HEK293T (cell line): ENCODE measurements at regions not wholly inside any gene's neighbourhood (a gene's known extent, or its start where the extent isn't known, plus 50 kb on each side); places are given as distances from the start of the nearest gene placed in this dataset.

Experiments used
- CTCF ChIA-PET: fragments of 350-600 bp; formaldehyde crosslinking; extraction: SDS; loops from one replicate; lab custom pipeline; 2021; ENCODE audit warnings: antibody characterized with exemption, inconsistent platforms; lab: Yijun Ruan, JAX
- POLR2A ChIA-PET: fragments of 350-600 bp; formaldehyde crosslinking; extraction: SDS; loops from one replicate; lab custom pipeline; 2020; ENCODE audit warnings: antibody characterized with exemption, inconsistent platforms; lab: Yijun Ruan, JAX
- DNase-seq: peaks from one replicate; pipeline ENCODE4 v3.0.0; 2012; ENCODE audit warnings: mixed read lengths; ENCODE audit errors: extremely low spot score
- ARNT ChIP-seq: fragments of 450-650 bp; IDR thresholded peaks from 2 replicates; pipeline ENCODE4 v1.6.1; 2017; ENCODE audit warnings: mild to moderate bottlenecking
- BHLHE40 ChIP-seq: fragments of 450-650 bp; IDR thresholded peaks from 2 replicates; pipeline ENCODE4 v1.6.1; 2016; ENCODE audit warnings: mild to moderate bottlenecking, moderate library complexity, borderline replicate concordance
- CTBP1 ChIP-seq: fragments of 450-650 bp; IDR thresholded peaks from 2 replicates; pipeline ENCODE4 v1.6.1; 2016; ENCODE audit warnings: borderline replicate concordance
- ELF4 ChIP-seq: fragments of 450-650 bp; IDR thresholded peaks from 2 replicates; pipeline ENCODE4 v1.6.1; 2017; ENCODE audit warnings: antibody characterized with exemption
- FOXA1 ChIP-seq: fragments of 450-650 bp; IDR thresholded peaks from 2 replicates; pipeline ENCODE4 v1.6.1; 2016; ENCODE audit warnings: mild to moderate bottlenecking
- FOXK2 ChIP-seq: fragments of 450-650 bp; IDR thresholded peaks from 2 replicates; pipeline ENCODE4 v1.6.1; 2016; ENCODE audit warnings: mild to moderate bottlenecking
- FOXM1 ChIP-seq: fragments of 450-650 bp; IDR thresholded peaks from 2 replicates; pipeline ENCODE4 v1.6.1; 2017; ENCODE audit warnings: mild to moderate bottlenecking, borderline replicate concordance
- HDGF ChIP-seq: fragments of 450-650 bp; IDR thresholded peaks from 2 replicates; pipeline ENCODE4 v1.6.1; 2017; ENCODE audit warnings: antibody characterized with exemption, borderline replicate concordance
- L3MBTL2 ChIP-seq: fragments of 450-650 bp; conservative IDR thresholded peaks from 2 replicates; pipeline ENCODE4 v1.6.1; 2016; ENCODE audit warnings: mild to moderate bottlenecking
- LEF1 ChIP-seq: fragments of 450-650 bp; IDR thresholded peaks from 2 replicates; pipeline ENCODE4 v1.6.1; 2017; ENCODE audit warnings: mild to moderate bottlenecking, borderline replicate concordance
- NFRKB ChIP-seq: fragments of 450-650 bp; IDR thresholded peaks from 2 replicates; pipeline ENCODE4 v1.6.1; 2016; ENCODE audit warnings: mild to moderate bottlenecking, moderate library complexity
- SP1 ChIP-seq: fragments of 450-650 bp; IDR thresholded peaks from 2 replicates; pipeline ENCODE4 v1.6.1; 2017
- SUZ12 ChIP-seq: fragments of 450-650 bp; IDR thresholded peaks from 2 replicates; pipeline ENCODE4 v1.6.1; 2016; ENCODE audit warnings: mild to moderate bottlenecking
- TARDBP ChIP-seq: fragments of 450-650 bp; IDR thresholded peaks from 2 replicates; pipeline ENCODE4 v1.6.1; 2016
- ZNF384 ChIP-seq: fragments of 450-650 bp; IDR thresholded peaks from 2 replicates; pipeline ENCODE4 v1.6.1; 2016
- TF ChIP-seq, protein P1 (sequence below): fragments of 450-650 bp; IDR thresholded peaks from 2 replicates; pipeline ENCODE4 v1.6.1; 2016

DNA sequence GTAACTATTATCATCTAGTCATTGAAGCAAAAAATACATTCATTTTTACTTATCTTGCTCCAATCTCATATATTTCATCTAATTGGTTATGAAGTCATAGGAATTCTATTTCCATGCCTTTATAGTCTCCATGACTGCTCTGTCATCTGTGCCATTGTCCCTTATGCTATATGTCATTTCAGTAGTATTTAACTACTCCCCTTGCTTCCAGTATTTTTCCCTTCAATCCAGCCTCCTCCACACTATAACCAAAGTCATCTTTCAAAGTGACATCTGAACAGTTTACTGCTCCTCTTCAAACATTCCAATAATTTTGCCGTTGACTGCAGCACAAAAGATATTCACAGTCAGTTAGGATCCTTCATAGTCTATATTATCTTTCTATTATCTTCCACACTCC is 216.6 kb upstream of the HS3ST5 start:
- ChIA-PET CTCF (no interaction called here), POLR2A (no interaction called here)
- DNase-seq = no peak

DNA sequence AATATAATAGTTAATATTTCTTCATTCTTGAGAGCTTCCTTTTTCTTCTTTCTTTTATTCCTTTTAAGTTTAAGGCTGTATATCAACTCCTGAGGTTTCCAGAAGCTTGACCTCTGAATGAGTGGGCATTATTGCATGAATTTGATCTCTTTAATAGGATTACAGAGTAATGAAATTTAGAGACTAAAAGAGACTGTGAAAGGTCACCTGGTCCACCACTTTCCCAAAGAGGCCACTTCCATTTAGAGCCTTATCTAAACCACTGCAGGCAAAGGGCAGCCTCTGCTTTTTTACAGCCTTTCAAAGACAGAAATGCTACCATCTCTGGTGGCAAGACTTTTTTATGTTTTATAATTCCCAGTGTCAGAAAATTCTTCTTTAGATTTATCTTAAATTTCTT is 215.3 kb upstream of the HS3ST5 start:
- CTCF ChIA-PET = no interaction called here
- no peak for DNase-seq
- TF ChIP-seq NFRKB (no peak), SP1 (no peak), FOXA1 (no peak), FOXK2 (no peak), FOXM1 (no peak), ELF4 (no peak), SUZ12 (no peak), ZNF384 (no peak), BHLHE40 (no peak), ARNT (no peak), L3MBTL2 (no peak), TARDBP (no peak), HDGF (no peak)
- TF ChIP-seq, protein P1, sequence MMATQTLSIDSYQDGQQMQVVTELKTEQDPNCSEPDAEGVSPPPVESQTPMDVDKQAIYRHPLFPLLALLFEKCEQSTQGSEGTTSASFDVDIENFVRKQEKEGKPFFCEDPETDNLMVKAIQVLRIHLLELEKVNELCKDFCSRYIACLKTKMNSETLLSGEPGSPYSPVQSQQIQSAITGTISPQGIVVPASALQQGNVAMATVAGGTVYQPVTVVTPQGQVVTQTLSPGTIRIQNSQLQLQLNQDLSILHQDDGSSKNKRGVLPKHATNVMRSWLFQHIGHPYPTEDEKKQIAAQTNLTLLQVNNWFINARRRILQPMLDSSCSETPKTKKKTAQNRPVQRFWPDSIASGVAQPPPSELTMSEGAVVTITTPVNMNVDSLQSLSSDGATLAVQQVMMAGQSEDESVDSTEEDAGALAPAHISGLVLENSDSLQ = no peak
- POLR2A ChIA-PET = no interaction called here

More for the DNA sequence above, 216.6 kb upstream of the HS3ST5 start:
- TF ChIP-seq ZNF384 = no peak
- TF ChIP-seq FOXA1 = no peak
- TF ChIP-seq FOXK2 = no peak
- TF ChIP-seq TARDBP = no peak
- TF ChIP-seq, protein P1 = no peak
- TF ChIP-seq LEF1 = no peak
- no peak for TF ChIP-seq SUZ12
- no peak for TF ChIP-seq ARNT
- no peak for TF ChIP-seq FOXM1
- no peak for TF ChIP-seq ELF4
- no peak for TF ChIP-seq CTBP1
- no peak for TF ChIP-seq SP1
- TF ChIP-seq BHLHE40 = no peak
- no peak for TF ChIP-seq HDGF
- TF ChIP-seq NFRKB = no peak
- no peak for TF ChIP-seq L3MBTL2

DNA sequence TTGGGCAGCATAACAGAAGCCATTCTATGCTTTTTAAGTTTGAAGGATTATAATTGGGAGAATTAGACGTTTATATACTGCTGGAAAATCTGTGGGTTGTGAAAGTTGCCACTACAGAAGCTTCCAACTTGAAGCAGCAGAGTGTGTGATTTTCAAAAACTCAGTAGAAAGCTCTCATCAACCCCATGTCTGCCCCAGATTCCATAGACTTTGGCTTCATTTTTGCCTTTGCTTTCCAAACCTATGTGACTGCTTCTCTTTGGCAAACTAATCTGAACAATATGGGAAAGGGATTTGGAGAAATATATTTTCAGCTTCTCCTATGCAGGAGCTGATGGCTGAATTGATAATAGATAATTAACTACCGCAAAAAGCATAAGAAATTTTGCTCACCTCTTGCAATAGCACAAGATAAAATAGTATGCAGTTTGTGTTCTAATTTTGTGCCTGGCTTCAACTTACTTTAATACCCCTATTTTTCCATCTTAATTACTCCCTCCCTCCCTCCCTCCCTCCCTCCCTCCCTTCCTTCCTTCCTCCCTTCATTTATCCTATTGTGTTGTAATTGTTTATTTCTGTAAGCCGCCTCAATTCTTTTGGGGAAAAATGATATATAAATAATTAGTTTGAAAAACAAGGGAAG is 214.1 kb upstream of the HS3ST5 start:
- POLR2A ChIA-PET = no interaction called here
- CTCF ChIA-PET = no interaction called here
- TF ChIP-seq CTBP1 = no peak
- no peak for TF ChIP-seq FOXA1
- no peak for TF ChIP-seq SP1
- TF ChIP-seq LEF1 = no peak
- TF ChIP-seq, protein P1 = no peak
- no peak for TF ChIP-seq L3MBTL2
- no peak for TF ChIP-seq FOXK2
- TF ChIP-seq HDGF = no peak
- TF ChIP-seq ZNF384 = no peak
- no peak for TF ChIP-seq SUZ12
- TF ChIP-seq TARDBP = no peak
- no peak for TF ChIP-seq FOXM1
- no peak for DNase-seq

DNA sequence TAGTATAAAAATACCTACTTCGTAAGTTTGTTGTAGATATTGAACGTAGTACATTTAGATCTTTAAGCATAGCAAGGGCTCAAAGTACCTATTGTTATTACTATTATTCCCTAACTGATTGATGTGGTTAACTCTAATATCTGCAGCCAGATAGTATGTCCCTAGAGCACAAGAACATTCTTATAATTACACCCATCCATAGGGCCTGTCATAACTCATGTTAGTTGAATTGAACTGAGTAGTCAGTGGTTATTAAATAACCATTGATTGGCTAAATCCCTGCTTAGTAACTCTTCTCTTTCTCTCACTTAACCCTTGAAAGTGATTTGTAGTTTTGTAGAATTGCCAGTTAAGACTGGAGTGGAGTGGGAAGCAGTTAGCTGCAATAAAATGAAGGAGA is 207.5 kb upstream of the HS3ST5 start:
- ChIA-PET POLR2A (no interaction called here), CTCF (no interaction called here)
- no peak for DNase-seq
- TF ChIP-seq BHLHE40 (no peak), SP1 (no peak), ARNT (no peak), FOXA1 (no peak), ELF4 (no peak), LEF1 (no peak), SUZ12 (no peak), FOXK2 (no peak), L3MBTL2 (no peak)
- TF ChIP-seq, protein P1 = no peak

DNA sequence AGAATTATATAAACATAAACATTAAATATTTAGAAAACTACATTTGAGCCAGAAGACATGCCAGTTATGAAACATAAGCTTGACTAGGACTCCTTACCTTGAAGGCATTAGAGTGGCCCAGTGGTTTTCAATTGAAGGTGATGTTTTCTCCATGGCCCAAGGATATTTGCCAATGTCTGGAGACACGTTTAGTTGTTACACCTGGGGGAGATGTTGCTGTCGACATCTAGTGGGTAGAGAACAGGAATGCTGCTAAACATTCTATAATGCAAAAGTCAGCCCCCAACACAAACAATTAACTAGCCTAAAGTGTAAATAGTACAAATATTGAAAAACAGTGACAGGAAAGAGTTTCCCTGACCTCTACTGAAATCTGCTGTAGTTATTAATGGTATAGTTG is 200.9 kb upstream of the HS3ST5 start:
- TF ChIP-seq LEF1 (no peak), FOXM1 (no peak), BHLHE40 (no peak), HDGF (no peak), TARDBP (no peak), ARNT (no peak), ZNF384 (no peak), CTBP1 (no peak), FOXA1 (no peak), ELF4 (no peak), SUZ12 (no peak), FOXK2 (no peak), SP1 (no peak), L3MBTL2 (no peak), NFRKB (no peak)
- TF ChIP-seq, protein P1 = no peak
- POLR2A ChIA-PET = no interaction called here

More for the DNA sequence above, 200.9 kb upstream of the HS3ST5 start:
- CTCF ChIA-PET = no interaction called here
- DNase-seq = no peak
